Inflammatory macrophage treated with lipopolysaccharide for 1 hour (primary cell): ENCODE measurements at regions not wholly inside any gene's neighbourhood (a gene's known extent, or its start where the extent isn't known, plus 50 kb on each side); places are given as distances from the start of the nearest gene placed in this dataset.
"Not testable (repeated sequence)": the region's sequence is repeated elsewhere in the genome, so short reads cannot be mapped to it uniquely, and the experiment has no call there.

Source experiments
- DNase-seq, 2 donors: peaks; one replicate each; pipeline ENCODE4 v3.0.0-alpha.2; 2020 to 2022

DNA sequence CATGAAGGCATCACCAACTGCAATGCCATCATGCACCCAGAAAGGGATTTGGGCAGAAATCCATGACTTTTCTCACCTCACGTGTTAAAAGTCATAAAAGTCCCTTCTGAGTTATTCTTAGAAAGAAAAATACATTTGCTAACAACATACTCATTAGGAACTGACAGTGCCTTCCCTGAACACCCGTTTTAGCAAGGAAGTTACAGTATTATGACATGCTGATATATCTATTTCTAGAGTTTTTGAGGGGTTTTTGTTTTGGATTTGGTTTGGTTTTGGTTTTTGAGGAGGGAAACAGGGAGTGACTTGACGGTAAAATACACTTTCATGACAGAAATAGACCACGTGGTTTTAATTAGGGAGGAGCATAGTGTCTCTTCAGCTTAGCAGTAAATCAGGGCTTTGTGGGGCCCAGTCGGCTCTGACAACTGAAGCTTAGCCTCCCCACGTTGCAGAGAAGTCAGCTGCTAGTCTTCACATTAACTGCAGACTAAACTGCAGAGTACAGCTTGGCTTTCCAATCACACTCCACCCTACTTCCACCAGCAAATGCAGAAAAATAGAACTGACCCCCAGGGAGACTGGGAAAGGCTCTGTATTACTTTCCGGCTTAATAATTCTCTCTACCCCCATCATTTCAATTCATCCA lies 141.4 kb downstream of the FAM124B start:
- peak; percentile 2 to 40 for DNase-seq

DNA sequence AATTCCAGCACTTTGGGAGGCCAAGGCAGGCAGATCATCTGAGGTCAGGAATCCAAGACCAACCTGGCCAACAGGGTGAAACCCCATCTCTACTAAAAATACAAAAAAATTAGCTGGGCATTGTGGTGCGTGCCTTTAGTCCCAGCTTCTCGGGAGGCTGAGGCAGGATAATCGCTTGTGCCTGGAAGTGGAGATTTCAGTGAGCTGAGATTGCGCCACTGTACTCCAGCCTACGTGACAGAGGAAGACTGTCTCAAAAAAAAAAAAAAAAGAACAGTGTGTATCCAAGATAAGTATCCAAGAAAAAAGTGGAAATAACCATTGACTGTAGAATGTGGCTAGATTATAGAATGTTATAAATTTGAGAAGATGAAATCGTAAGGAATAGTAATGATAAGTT lies 142.1 kb downstream of the FAM124B start:
- no peak for DNase-seq

DNA sequence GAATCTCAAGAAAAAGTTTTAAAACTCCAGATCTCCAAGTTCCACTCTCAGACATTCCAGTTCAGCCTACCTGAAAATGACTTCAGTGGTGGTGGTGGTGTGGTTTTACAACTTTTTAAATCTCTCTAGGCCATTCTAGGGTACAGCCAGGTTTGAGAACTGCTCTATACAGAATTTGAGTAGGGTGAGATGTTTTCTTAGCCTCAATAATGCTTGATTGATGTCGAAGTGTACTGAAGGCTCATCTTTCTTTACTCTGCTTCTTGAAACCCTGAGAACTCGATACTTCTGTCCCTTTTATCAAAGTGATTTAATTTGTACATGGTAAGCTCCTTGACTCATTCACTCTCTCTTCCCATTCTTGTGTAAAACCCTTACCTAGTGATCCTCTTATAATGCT lies 143.8 kb downstream of the FAM124B start:
- no peak for DNase-seq

DNA sequence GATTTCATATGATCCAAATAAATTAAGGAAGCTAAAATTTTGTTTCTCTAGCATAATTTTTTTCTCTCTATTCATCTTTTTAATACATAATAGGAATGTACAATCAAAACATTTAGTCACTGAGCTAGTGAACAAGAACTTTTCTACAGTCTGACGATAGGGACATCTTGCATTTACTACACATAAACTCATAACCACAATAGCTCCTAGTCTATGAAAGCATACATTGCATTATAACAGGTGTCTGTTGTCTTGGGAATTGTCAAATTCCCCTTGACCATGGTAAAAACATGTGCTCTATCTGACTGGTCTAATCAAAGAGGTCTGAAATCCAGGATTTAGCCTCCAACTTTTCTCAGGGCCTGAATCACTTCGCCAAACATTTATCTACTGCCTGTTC lies 144.8 kb downstream of the FAM124B start:
- DNase-seq: no peak

DNA sequence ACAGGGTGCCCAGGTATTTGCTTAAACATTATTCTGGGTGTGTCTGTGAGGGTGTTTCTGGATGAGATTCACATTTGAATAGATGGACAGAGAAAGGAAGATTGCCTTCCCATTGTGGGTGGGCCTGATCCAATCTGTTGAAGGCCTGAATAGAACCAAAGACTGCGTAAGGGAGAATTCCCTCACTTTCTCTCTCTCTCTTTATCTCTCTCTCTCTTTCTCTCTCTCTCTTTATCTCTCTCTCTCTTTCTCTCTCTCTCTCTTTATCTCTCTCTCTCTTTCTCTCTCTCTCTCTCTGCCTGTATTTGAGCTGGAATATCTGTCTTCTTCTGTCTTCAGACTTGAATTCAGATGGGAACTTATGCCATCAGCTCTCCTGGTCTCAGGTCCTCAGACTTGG lies 148.4 kb downstream of the FAM124B start:
- DNase-seq: no peak

DNA sequence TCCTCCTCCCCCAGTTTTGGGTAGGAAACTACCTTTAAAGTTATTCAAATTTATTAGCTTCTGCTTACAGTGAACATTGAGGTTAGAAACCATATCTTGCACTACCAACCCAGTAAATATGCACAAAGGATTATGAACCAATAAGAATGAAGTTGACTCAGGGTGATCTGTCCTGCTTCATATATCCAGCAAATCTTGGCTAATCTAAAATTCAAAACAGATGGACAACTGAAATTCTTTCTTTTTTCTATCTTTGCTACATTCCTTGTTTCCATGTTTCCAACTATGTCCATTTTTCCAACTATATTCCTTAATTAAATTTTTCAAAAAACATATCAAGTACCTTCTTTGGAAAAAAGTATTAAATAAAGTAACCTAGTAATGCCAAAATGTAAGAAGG lies 149.3 kb downstream of the FAM124B start:
- DNase-seq: no peak

DNA sequence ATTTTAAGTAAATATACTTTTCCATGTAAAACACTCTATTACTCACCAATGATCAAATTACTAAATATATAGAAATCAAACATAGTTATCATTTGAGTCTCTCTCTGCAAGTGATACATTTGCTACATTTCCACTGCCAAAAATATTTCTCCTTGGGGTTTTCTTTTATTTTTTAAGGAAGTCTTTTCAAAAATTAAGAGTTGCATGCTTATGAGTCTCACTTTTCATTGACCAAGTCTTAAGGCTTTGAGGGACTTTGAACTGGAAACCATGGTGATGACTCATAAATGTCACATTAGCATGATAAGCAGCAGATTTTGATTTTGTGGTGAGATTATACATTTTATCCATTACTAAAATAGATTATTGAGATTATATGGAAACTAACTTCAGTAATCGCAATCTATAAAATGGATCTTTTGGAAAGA lies 152.9 kb downstream of the FAM124B start:
- no peak for DNase-seq

DNA sequence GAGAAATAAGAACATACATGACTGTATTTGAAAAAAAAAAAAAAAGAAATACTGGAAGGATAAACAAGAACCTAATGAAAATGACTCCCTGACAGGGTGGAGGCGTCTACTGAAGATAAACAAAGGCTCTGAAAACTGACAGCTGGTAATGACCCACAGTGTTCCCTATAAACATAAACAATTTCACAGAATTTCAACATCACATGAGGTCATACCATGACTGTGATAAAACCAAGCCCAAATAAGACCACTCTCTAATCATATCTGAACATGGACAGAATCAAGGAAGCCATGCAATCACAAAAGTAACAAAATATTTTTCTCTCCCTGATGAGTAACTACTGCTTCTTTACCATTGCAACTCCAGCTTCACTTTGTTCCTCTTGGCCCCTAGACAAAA lies 159.3 kb downstream of the FAM124B start:
- peak; percentile 7 to 17 for DNase-seq

DNA sequence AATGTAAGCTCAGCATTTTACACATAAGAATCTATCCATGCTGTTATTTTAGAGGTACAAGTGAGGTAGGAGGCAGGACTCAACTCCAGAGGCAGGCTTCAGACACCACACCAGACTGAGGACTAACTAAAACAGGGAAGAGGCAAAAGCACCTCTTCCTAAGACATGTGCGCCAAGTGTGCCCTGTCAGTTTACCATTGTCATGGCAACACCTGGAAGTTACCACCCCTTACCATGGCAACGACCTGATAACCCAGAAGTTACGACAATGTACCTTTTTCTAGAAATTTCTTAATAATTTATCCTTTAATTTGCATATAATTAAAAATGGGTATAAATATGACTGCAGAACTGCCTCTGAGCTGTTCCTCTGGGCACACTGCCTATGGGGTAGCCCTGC lies 160.1 kb downstream of the FAM124B start:
- DNase-seq: no peak

DNA sequence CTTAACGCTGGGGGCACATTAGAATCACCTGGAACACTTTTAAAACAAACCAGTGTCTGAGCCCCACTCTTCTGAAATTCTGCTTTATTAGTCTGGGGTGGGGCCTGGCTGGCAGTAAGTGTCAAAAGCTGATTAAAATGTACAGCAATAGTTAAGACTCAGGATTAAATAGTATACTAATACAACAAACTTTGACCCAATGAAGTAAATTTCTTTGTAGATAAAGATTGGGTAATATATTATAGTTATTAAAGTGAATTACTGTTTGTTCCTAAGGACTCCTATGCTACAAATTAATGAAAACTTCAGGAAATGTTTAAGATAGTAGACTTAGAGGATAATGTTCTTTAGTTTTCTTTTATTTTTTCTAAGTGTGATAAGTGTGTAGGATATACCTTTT lies 160.9 kb downstream of the FAM124B start:
- DNase-seq: no peak

DNA sequence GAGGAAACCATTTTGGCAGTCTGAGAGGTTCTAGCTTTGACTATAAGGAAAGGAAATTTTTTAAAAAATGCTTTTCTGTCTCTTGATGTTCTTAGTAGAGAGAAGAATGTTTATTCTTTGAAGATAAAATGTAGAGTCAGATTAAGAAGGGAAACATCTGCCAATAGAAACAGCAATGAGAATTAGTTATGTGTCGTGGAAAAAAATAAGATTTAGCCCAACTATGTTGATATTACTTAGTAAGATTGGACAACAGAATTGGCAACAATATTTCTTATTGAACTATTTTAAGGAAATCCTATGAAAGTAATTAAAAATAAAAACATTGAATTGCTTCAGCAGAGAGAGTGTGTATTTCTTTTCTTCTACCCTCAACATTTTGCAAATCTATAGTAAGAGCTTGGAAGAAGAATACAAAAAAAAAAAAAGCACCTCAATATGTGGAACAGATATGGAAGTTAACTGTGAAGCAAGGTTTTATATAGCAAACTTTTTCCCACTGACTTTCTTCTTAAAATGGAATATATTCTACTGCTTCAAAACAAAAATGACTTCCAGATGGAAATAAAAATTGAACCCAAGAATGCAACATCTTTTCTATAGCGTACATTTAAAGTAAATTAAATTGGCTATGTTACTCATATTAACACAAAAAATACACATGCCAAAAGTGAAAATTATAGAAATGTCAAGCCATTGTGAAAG lies 177.9 kb downstream of the FAM124B start:
- DNase-seq: no peak

DNA sequence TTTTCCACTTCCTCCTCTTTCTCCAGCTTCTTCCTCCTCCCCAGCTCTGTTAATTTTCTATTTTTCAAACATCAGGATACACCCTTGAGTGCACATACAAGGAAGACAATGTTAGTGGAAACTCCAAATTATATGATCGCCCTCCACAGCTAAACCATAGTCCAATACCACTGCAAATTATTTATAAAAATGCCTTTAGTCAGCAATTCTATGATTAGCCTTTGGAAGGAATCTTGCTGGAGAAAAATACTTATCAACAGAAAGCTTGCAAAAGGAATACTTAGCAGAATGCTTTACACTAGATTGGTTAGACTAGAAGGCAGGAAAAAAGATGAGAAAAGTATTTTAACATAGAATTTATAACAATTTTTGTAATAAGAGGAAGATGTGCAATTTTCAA lies 178.9 kb downstream of the FAM124B start:
- DNase-seq: no peak

DNA sequence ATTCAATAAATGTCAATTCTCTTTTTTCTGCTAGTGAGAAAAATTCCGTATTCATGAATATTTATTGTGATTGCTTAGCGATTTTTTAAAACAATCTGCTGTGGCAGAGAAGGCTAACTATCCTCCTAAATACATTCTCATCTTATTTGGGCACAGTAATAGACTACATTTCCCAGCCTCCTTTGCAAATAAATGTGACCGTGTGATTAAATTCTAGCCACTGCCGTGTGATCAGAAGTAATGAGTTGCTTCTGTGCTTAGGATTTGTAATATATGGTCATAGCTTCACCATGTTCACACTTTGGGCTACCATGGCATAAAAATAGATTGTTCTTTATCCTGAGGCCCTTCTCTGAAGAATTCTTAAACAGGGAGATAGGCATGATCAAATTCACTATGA lies 179.6 kb downstream of the FAM124B start:
- DNase-seq: no peak

DNA sequence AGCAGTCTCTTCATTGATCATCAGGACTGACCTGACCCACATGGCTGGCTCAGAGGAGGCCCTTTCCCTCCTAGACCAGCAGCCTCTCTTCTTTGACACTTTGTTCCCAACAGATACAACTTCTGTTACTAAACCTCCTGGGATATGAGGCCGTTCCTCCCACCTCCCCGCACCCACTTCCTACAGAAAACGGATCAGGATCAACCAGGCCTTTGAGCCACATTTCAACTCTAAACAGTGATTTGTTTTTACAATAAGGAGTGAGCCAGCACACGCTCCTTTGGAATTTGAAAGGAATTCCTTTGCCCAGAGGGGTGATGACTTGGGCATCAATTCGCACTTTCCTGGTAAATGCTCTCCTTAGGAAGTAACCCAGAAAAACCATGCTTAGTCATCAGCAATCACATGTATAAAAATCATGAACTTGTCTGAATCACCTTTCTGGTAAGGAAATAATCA lies 180.4 kb downstream of the FAM124B start:
- DNase-seq: no peak

DNA sequence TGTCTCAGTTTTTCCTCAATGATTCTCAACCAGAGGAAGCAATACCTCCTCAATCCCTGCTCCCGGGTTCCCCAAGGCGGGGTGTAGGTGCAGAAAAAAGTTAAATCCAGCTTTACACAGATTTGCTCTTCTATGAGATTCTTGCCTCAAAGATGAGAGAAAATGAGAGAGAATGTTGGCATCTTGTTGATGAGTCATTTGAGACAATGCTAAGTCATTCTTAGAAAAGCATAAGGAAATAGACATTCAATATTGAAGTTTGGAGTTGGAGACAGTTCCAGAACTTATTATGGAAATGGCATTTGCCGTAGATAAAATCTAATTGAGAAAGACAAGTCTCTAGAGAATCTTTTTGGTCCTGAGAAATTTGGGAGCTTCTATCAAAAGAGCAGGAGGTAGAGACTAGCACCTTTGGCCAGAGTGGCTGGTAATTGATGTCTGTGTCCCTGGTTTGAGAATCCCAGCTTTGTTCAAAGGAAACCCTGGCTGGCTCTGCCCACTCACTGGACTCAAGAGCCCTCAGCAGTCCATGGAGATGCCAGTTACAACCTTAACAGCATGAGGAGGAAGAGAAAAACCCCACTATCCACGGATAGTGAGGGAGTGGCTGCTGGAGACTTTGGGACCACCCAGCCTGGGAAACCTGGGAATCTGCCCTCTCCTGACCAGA lies 181.2 kb downstream of the FAM124B start:
- no peak for DNase-seq

DNA sequence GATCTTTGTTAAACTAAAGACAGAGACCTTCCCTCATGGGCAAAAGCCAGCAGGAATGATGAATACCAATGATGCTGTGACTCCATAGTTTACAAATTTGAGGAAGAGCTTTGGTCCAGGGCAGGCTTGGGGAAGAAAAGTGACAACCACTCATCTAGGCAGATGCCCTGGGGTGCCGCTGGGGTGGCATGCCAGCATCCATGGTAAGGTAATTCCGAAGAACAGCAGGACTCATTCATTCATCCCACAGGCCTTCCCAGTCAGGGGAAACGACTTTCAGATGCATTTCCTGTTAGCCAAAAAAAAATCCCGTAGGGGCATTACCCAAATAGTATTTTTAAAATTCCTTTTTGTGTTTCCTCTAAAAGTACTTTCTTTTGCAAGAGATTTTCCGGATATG lies 180.7 kb upstream of the SERPINE2 start:
- DNase-seq: peak in 1 of 2 donors; percentile 8

DNA sequence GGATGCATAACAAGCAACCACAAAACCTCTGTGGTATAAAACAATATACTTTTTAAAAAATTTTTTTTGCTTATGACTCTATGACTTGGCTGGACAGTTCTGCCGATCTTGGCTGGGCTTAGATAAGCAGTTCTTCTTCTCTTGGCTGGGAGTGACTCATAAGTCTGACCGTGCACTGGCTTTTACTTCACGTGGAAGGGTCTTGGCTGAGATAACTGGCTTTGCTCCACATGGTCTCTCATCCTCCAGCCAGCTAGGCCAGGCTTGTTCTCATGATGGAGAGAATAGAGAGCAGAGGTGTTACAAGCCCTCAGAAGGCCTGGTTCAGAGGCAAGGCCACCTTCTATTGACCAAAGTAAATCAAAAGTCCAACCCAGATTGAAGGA lies 178.9 kb upstream of the SERPINE2 start:
- no peak for DNase-seq

DNA sequence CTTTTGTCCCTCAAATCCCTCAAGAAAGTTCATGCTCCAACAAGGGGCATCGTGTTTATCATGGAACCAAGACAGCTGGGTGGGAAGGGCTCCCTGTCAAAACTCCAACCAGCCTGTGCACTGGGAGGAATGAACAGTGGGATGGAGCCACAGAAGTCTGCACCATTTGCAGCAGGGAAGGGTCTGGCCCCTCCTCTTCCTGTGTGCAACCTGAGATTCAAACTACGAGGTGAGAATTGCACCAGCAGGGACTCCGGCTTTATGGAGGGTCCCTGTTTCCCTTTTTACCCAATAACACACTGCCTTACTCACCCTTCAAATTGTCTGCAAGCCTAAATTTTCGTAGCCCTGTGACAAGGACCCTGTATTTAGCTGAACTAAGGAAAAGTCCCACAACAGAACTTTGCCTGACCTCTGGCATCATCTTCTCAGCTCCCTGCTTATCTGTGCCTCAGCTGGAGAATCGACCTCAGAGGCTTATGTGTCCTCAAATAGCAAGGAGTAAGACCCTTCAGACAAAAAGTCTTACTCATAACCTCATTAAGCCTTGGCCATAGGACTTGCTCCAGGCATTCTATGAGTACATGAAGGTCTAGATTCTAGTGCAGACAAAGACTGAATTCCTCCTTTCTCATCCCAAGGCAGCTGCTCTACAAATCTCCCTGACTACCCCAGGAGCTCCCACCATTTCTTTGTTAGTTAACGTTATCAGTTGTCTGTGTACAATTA lies 178.3 kb upstream of the SERPINE2 start:
- DNase-seq: no peak

DNA sequence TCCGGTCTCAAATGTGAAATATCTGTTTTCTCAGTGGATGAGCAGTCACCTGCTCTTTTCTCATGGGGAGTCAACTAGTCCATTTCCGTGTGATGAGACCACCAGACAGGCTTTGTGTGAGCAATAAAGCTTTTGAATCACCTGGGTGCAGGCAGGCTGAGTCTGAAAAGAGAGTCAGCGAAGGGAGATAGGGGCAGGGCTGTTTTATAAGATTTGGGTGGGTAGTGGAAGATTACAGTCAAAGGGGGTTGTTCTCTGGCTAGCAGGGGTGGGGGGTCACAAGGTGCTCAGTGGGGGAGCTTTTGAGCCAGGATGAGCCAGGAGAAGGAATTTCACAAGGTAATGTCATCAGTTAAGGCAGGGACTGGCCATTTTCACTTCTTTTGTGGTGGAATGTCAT lies 176.5 kb upstream of the SERPINE2 start:
- DNase-seq: not testable (repeated sequence)

DNA sequence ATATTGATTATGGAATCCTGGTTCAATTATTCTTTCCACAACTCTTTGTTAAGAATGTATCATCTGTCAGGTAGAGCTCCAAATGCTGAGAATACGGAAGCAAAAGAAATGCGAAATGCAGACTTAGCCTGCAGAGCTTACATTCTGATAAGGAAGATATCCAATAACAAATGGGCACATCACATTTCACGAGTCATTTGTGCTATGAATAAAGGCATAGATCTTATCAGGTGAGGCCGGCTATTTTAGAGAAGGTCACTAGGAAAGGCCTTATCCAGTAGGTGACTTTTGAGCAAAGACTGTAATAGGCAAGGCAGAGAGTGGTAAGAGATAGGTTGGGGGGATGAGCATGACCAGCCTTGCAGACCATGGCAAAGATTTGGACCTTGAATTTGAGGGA lies 174.3 kb upstream of the SERPINE2 start:
- DNase-seq: no peak

DNA sequence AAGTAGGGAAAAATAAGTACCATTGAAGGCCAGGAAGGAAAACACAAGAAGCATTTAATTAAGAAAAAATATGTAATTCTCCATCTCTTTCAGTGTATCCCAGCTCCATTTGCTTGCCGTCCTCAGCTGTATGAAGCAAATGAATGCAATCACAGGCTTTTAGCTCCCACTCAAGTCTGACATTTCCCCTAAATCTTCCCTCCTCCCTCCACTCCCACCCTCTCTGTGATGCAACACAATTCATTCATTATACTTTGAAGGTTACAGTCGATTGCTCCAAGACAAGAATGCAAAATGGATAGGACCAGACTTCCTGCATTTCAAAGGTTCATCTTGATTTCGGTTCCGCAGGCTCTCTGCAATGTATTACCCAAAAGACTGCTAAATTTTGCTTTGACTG lies 172.7 kb upstream of the SERPINE2 start:
- DNase-seq: peak; percentile 13 to 60

DNA sequence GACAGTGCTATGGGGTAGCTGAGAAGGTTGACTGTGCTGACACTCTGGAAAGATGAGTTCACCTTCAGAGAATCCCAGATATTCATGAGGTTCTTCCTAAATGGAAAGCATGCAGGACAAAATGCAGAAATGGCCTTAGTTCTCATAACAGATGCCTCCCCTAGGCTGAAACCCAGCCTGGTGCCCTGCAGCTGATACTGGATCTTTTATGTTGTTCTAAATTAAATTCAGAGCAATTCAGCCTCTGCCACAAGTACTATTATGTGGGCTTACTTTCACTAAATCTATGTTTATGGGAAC lies 172.0 kb upstream of the SERPINE2 start:
- no peak for DNase-seq

DNA sequence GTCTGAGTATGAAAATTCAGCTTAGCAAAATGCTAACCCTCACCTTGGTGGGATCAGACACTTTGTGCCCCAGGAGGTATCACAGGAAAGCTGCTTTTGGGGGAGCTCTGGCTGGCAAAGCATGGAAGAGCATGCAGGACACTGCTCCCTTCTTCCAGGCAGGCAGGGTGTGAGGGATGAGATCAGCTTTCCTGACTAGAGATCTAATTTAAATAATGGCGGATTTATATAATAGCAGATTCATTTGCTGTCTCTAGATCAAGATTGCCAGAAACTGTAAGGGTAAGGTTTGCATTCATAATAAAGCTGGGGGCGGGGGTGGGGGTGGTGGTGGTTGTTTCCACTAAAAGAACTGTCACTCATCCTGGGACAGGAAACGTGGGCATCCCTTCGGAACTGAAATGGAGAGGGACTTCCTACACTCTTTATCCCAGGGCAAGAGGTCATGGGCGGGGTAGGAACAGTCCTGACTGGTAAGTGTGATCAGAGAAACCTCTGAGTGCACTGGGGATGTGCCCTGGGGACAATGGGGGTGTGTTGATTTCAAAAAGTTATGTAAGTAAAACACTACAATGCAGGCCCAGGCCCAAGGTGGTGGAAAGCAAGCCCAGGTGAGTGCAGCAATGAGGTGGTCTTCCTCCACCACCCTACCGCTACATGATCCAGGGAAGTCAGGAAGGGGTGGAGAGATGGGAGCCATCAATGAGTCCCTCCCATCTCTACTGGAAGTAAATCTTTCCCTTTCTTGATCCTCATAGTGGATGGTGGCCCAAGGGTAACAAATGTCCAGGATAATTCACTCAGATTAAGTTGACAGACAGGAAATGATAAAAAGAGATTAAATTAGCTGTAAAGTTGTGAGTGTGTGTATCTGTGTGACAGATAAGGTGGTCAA lies 171.4 kb upstream of the SERPINE2 start:
- DNase-seq: peak in 1 of 2 donors; percentile 35
